Endothelial cell of umbilical vein (primary cell): ENCODE measurements at regions not wholly inside any gene's neighbourhood (a gene's known extent, or its start where the extent isn't known, plus 50 kb on each side); places are given as distances from the start of the nearest gene placed in this dataset.

Experiments
- BruUV-seq: library from RNA; stranded (reverse); fragments of 400-500 nt; replicated peaks from 2 replicates; lab custom pipeline; 2021; lab: Mats Ljungman, UMichigan
- CTCF ChIA-PET: fragments of 300-600, 350-600 bp; sonication (Branson Sonifier 250); formaldehyde crosslinking; loops from one replicate; lab custom pipeline; 2021; ENCODE audit warnings: antibody characterized with exemption, inconsistent platforms; lab: Charles Lee
- POLR2A ChIA-PET: fragments of 300-600, 350-600 bp; sonication (Branson Sonifier 250); formaldehyde crosslinking; loops from one replicate; lab custom pipeline; 2021; ENCODE audit warnings: antibody characterized with exemption, inconsistent platforms; lab: Charles Lee
- DNase-seq: peaks from one replicate; pipeline ENCODE4 v3.0.0-alpha.2; 2011; ENCODE audit warnings: low read depth, low spot score
- FAIRE-seq: peaks from 2 replicates; lab custom pipeline; 2011; peaks lifted over from hg19 to GRCh38; lab: Jason Lieb, UNC
- H2AFZ ChIP-seq: 2 replicates; pipeline ENCODE4 v1.6.0; 2012; ENCODE audit warnings: low read depth, low read length, control low read depth, inconsistent platforms
- H3K27ac ChIP-seq: 2 replicates; pipeline ENCODE4 v1.5.1; 2011; ENCODE audit warnings: low read depth, mild to moderate bottlenecking, control low read depth, low read length, moderate library complexity; ENCODE audit not compliant: insufficient read depth
- H3K27me3 ChIP-seq, 2 experiments: 2 replicates each; pipeline versions ENCODE4 v1.6.0 to v1.6.1; 2011; ENCODE audit warnings: low read length in 2 of 2, mixed read lengths in 1 of 2; ENCODE audit not compliant: control insufficient read depth in 2 of 2, insufficient read depth in 2 of 2
- H3K36me3 ChIP-seq, 2 experiments: 2 replicates in 1 of 2; 3 replicates in 1 of 2; pipeline ENCODE4 v1.5.1; 2011; ENCODE audit warnings: low read length in 2 of 2, mild to moderate bottlenecking in 1 of 2, moderate library complexity in 1 of 2; ENCODE audit not compliant: control insufficient read depth in 2 of 2, insufficient read depth in 2 of 2; ENCODE audit errors: extremely low read depth in 1 of 2
- H3K4me1 ChIP-seq: 3 replicates; pipeline ENCODE4 v1.5.1; 2011; ENCODE audit warnings: mild to moderate bottlenecking, low read length; ENCODE audit not compliant: control insufficient read depth, insufficient read depth; ENCODE audit errors: extremely low read depth
- H3K4me2 ChIP-seq: 2 replicates; pipeline ENCODE4 v1.6.1; 2011; ENCODE audit warnings: low read length, control low read depth, mixed read lengths; ENCODE audit not compliant: insufficient read depth
- H3K4me3 ChIP-seq, 3 experiments: fragments of 200-600 bp in 1 of 3; sonication (generic), shearing (Covaris generic) in 1 of 3; replicated peaks in 1 of 3; 2 replicates each; pipeline ENCODE4 v1.5.1; 2011 to 2016; ENCODE audit warnings: control low read depth in 3 of 3, low read length in 3 of 3, mild to moderate bottlenecking in 2 of 3, inconsistent platforms in 1 of 3, low read depth in 1 of 3, moderate library complexity in 1 of 3; ENCODE audit not compliant: insufficient read depth in 1 of 3
- H3K79me2 ChIP-seq: 2 replicates; pipeline ENCODE4 v1.6.0; 2012; ENCODE audit warnings: low read length, inconsistent platforms; ENCODE audit not compliant: control insufficient read depth, insufficient read depth
- H3K9ac ChIP-seq: replicated peaks from 2 replicates; pipeline ENCODE3; 2011; ENCODE audit warnings: low read length, control low read depth; ENCODE audit not compliant: insufficient read depth; ENCODE audit errors: extremely low read depth
- H3K9me1 ChIP-seq: replicated peaks from 3 replicates; pipeline ENCODE4 v1.6.0; 2011; ENCODE audit warnings: mild to moderate bottlenecking, low read length; ENCODE audit not compliant: control insufficient read depth, insufficient read depth; ENCODE audit errors: extremely low read depth
- H3K9me3 ChIP-seq: replicated peaks from 2 replicates; pipeline ENCODE4 v1.5.1; 2012; ENCODE audit warnings: low read length, inconsistent platforms; ENCODE audit not compliant: control insufficient read depth, insufficient read depth
- H4K20me1 ChIP-seq: replicated peaks from 2 replicates; pipeline ENCODE3; 2011; ENCODE audit warnings: mild to moderate bottlenecking, low read length; ENCODE audit not compliant: control insufficient read depth, insufficient read depth; ENCODE audit errors: extremely low read depth
- EZH2 ChIP-seq: IDR thresholded peaks from 2 replicates; pipeline ENCODE4 v1.6.1; 2012; ENCODE audit warnings: borderline replicate concordance, low read depth, mild to moderate bottlenecking, moderate library complexity, low read length, inconsistent platforms; ENCODE audit not compliant: severe bottlenecking
- FOS ChIP-seq: IDR thresholded peaks from 2 replicates; pipeline ENCODE4 v1.6.1; 2011; ENCODE audit warnings: mild to moderate bottlenecking, low read length, moderate library complexity, borderline replicate concordance; ENCODE audit not compliant: insufficient read depth
- GATA2 ChIP-seq: IDR thresholded peaks from 2 replicates; pipeline ENCODE4 v1.7.0; 2011; ENCODE audit warnings: low read depth, mild to moderate bottlenecking, moderate library complexity, mixed read lengths, low read length; ENCODE audit not compliant: insufficient read length, insufficient read depth
- JUN ChIP-seq: IDR thresholded peaks from 2 replicates; pipeline ENCODE4 v1.6.1; 2011; ENCODE audit warnings: borderline replicate concordance, low read depth; ENCODE audit not compliant: insufficient read length, insufficient read depth
- MYC ChIP-seq: IDR thresholded peaks from one replicate; pipeline ENCODE4 v1.6.1; 2011; ENCODE audit warnings: mild to moderate bottlenecking, low read depth, low read length
- POLR2A ChIP-seq: IDR thresholded peaks from 2 replicates; pipeline ENCODE4 v1.6.1; 2012; ENCODE audit warnings: low read depth, mild to moderate bottlenecking, control low read depth, low read length
- POLR2AphosphoS5 ChIP-seq: IDR thresholded peaks from 2 replicates; pipeline ENCODE4 v1.6.1; 2012; ENCODE audit warnings: low read depth, mild to moderate bottlenecking, control low read depth, low read length, moderate library complexity; ENCODE audit not compliant: insufficient read depth
- dilution Hi-C: fragments of 300-500 bp; cut with MboI; formaldehyde crosslinking; loops from one replicate; pipeline ENCODE4 v1.15.0; 2019; ENCODE audit warnings: low sequenced_read_pairs; ENCODE audit not compliant: extremely low pct_ligation_motif_present
- intact Hi-C: fragments of 100-400 bp; cut with micrococcal nuclease; formaldehyde crosslinking; loops from one replicate; pipeline ENCODE4 v1.10.0; 2022
- TF ChIP-seq, protein P1 (sequence below), 2 donors: IDR thresholded peaks; 1 replicate in 1 of 2; 2 replicates in 1 of 2; pipeline ENCODE4 v1.5.1; 2011; ENCODE audit warnings: low read length in 2 of 2, mild to moderate bottlenecking in 2 of 2, moderate library complexity in 2 of 2, control low read depth in 1 of 2, inconsistent platforms in 1 of 2, low read depth in 1 of 2; ENCODE audit not compliant: insufficient read depth in 1 of 2; ENCODE audit errors: extremely low read depth in 1 of 2
- TF ChIP-seq, protein P2 (sequence below): IDR thresholded peaks from 2 replicates; pipeline ENCODE4 v1.6.1; 2011; ENCODE audit not compliant: insufficient read depth, insufficient read length

- DNase-seq, result no peak
- Histone ChIP-seq H3K4me3 (no peak overlapping the region), H3K9me3 (no peaks in the 10 kb centered on the region), H3K4me1 (no peaks in the 10 kb centered on the region), H3K36me3 (no peaks in the 10 kb centered on the region), H3K27me3 (no peaks in the 10 kb centered on the region), H3K4me2 (no peak overlapping the region), H4K20me1 (no peaks in the 10 kb centered on the region), H3K79me2 (no peaks in the 10 kb centered on the region), H2AFZ (no peak overlapping the region), H3K9ac (no peak overlapping the region), H3K27ac (no peak overlapping the region), H3K9me1 (no peaks in the 10 kb centered on the region)
- TF ChIP-seq GATA2, result no peak
- TF ChIP-seq POLR2AphosphoS5, result no peak
- no peak for TF ChIP-seq JUN
- TF ChIP-seq, protein P1, sequence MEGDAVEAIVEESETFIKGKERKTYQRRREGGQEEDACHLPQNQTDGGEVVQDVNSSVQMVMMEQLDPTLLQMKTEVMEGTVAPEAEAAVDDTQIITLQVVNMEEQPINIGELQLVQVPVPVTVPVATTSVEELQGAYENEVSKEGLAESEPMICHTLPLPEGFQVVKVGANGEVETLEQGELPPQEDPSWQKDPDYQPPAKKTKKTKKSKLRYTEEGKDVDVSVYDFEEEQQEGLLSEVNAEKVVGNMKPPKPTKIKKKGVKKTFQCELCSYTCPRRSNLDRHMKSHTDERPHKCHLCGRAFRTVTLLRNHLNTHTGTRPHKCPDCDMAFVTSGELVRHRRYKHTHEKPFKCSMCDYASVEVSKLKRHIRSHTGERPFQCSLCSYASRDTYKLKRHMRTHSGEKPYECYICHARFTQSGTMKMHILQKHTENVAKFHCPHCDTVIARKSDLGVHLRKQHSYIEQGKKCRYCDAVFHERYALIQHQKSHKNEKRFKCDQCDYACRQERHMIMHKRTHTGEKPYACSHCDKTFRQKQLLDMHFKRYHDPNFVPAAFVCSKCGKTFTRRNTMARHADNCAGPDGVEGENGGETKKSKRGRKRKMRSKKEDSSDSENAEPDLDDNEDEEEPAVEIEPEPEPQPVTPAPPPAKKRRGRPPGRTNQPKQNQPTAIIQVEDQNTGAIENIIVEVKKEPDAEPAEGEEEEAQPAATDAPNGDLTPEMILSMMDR (IDR thresholded peaks at IDR 0.05; ENCODE audit: extremely low read depth in 1 of 2, insufficient read depth in 1 of 2, low read depth in 1 of 2, low read length in 2 of 2), result no peak
- TF ChIP-seq MYC, result no peak
- no peak for TF ChIP-seq FOS
- no peak for TF ChIP-seq EZH2
- TF ChIP-seq, protein P2, sequence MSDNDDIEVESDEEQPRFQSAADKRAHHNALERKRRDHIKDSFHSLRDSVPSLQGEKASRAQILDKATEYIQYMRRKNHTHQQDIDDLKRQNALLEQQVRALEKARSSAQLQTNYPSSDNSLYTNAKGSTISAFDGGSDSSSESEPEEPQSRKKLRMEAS, result no peak
- TF ChIP-seq POLR2A, result no peak
- intact Hi-C loops, result no loop called here
- ChIA-PET POLR2A (no interaction called here), CTCF (interaction anchor here (1.1 kb wide), 1 partner anchor 18 kb away, joined by 3 read pairs; no protein-coding TSS in a partner anchor)
- BruUV-seq, result no TSS peak
- FAIRE-seq, result no peak
- dilution Hi-C loops, result no loop called here
Observed at GRCh38 chr10:94097656-94098055, 103.9 kb downstream of the PLCE1 start.
